Esophagus muscularis mucosa (tissue), 4 donors: ENCODE measurements at regions not wholly inside any gene's neighbourhood (a gene's known extent, or its start where the extent isn't known, plus 50 kb on each side); places are given as distances from the start of the nearest gene placed in this dataset.

ENCODE experiments used
- DNase-seq: peaks from one replicate; pipeline ENCODE4 v3.0.0-alpha.2; 2017; ENCODE audit errors: extremely low spot score
- H3K27ac ChIP-seq, 4 donors: fragments of 200-600 bp; sonication (generic); replicated peaks in 1 of 4; 1 replicate in 3 of 4; 2 replicates in 1 of 4; pipeline ENCODE4 v1.5.1; 2016 to 2019; ENCODE audit warnings: mild to moderate bottlenecking in 1 of 4
- H3K27me3 ChIP-seq, 4 donors: fragments of 200-600 bp; sonication (generic); one replicate each; pipeline versions ENCODE4 v1.5.1 to v1.6.0; 2016 to 2019
- H3K36me3 ChIP-seq, 4 donors: fragments of 200-600 bp; sonication (generic); one replicate each; pipeline ENCODE4 v1.5.1; 2016 to 2019
- H3K4me1 ChIP-seq, 4 donors: fragments of 200-600 bp; sonication (generic); one replicate each; pipeline ENCODE4 v1.5.1; 2016 to 2019
- H3K4me3 ChIP-seq, 4 donors: fragments of 200-600 bp; sonication (generic); 1 replicate in 2 of 4; 2 replicates in 2 of 4; pipeline ENCODE4 v1.5.1; 2016 to 2019; ENCODE audit warnings: mild to moderate bottlenecking in 4 of 4, moderate library complexity in 1 of 4
- H3K9me3 ChIP-seq, 4 donors: fragments of 200-600 bp; sonication (generic); 1 replicate in 3 of 4; 2 replicates in 1 of 4; pipeline ENCODE4 v1.5.1; 2016 to 2019
- CTCF ChIP-seq, 3 experiments: fragments of 200-600 bp in 2 of 3; fragments of 450-650 bp in 1 of 3; sonication (generic) in 2 of 3; IDR thresholded peaks; one replicate each; pipeline ENCODE4 v1.5.1; 2017 to 2019; ENCODE audit warnings: antibody characterized with exemption in 3 of 3, mild to moderate bottlenecking in 2 of 3, moderate library complexity in 1 of 3
- EP300 ChIP-seq: sonication (generic); formaldehyde crosslinking; IDR thresholded peaks from one replicate; pipeline ENCODE4 v1.6.1; 2017; ENCODE audit warnings: antibody characterized with exemption
- POLR2A ChIP-seq: fragments of 450-650 bp; IDR thresholded peaks from one replicate; pipeline ENCODE4 v1.6.1; 2017; ENCODE audit warnings: antibody characterized with exemption, moderate library complexity, mild to moderate bottlenecking, low read depth
- POLR2AphosphoS5 ChIP-seq, 2 donors: sonication (generic); formaldehyde crosslinking; IDR thresholded peaks; one replicate each; pipeline ENCODE4 v1.6.1; 2017; ENCODE audit warnings: antibody characterized with exemption in 2 of 2
- WGBS: methylation state at CpG from one replicate; pipeline ENCODE4 v1.1.5; 2018; 5-methylcytosine and 5-hydroxymethylcytosine counted together
- intact Hi-C: fragments of 100-400 bp; cut with DNase I; formaldehyde crosslinking; loops from one replicate; pipeline ENCODE4 v1.15.1; 2023

- Histone ChIP-seq H3K27me3 (no peaks in the 10 kb centered on the region), H3K4me1 (no peaks in the 10 kb centered on the region), H3K27ac (no peak overlapping the region), H3K36me3 (no peaks in the 10 kb centered on the region), H3K9me3 (no peaks in the 10 kb centered on the region), H3K4me3 (no peak overlapping the region)
- TF ChIP-seq POLR2AphosphoS5 (IDR thresholded peaks at IDR 0.05) (no peak), EP300 (no peak), POLR2A (no peak), CTCF (IDR thresholded peaks at IDR 0.05) (no peak)
- intact Hi-C loops = no loop called here
- no peak for DNase-seq
- WGBS = 41% methylated on average over 1 of the region's 1 CpG
These were observed 192.7 kb upstream of the VWC2 start for GRCh38 chr7:49580761-49581160.

GRCh38 chr7:49583440-49583839 is 190.0 kb upstream of the VWC2 start:
- WGBS = 86% methylated on average over 4 of the region's 4 CpGs
- no peak for TF ChIP-seq POLR2A
- no peak for TF ChIP-seq EP300
- no peak for TF ChIP-seq CTCF (IDR thresholded peaks at IDR 0.05)
- no peak for TF ChIP-seq POLR2AphosphoS5 (IDR thresholded peaks at IDR 0.05)
- intact Hi-C loops = no loop called here

GRCh38 chr7:49596701-49597491 is 176.5 kb upstream of the VWC2 start:
- H3K27me3 ChIP-seq = no peaks in the 10 kb centered on the region
- H3K27ac ChIP-seq = no peak overlapping the region
- intact Hi-C loops = no loop called here
- no peaks in the 10 kb centered on the region for H3K9me3 ChIP-seq
- no peaks in the 10 kb centered on the region for H3K4me1 ChIP-seq
- H3K36me3 ChIP-seq = no peaks in the 10 kb centered on the region
- no peak overlapping the region for H3K4me3 ChIP-seq
- DNase-seq = no peak
- TF ChIP-seq POLR2AphosphoS5 (IDR thresholded peaks at IDR 0.05) (no peak), CTCF (IDR thresholded peaks at IDR 0.05) (no peak), EP300 (no peak), POLR2A (no peak)
- WGBS = 85% methylated on average over 4 of the region's 4 CpGs

More at GRCh38 chr7:49583440-49583839, 190.0 kb upstream of the VWC2 start:
- no peak overlapping the region for H3K27ac ChIP-seq
- H3K27me3 ChIP-seq = no peaks in the 10 kb centered on the region
- H3K4me3 ChIP-seq = no peak overlapping the region
- DNase-seq = no peak
- H3K36me3 ChIP-seq = no peaks in the 10 kb centered on the region
- H3K9me3 ChIP-seq = no peaks in the 10 kb centered on the region
- H3K4me1 ChIP-seq = no peaks in the 10 kb centered on the region

- intact Hi-C loops = no loop called here
- Histone ChIP-seq H3K4me1 (no peaks in the 10 kb centered on the region), H3K9me3 (no peaks in the 10 kb centered on the region), H3K27me3 (no peaks in the 10 kb centered on the region), H3K36me3 (no peaks in the 10 kb centered on the region), H3K4me3 (no peak overlapping the region), H3K27ac (no peak overlapping the region)
- TF ChIP-seq POLR2A (no peak), EP300 (no peak), CTCF (IDR thresholded peaks at IDR 0.05) (no peak), POLR2AphosphoS5 (IDR thresholded peaks at IDR 0.05) (no peak)
- no peak for DNase-seq
- WGBS = 47% methylated on average over 3 of the region's 3 CpGs
These were observed 175.6 kb upstream of the VWC2 start for GRCh38 chr7:49597805-49598204.

GRCh38 chr7:49611951-49612350 is 161.5 kb upstream of the VWC2 start:
- WGBS = 81% methylated on average over 5 of the region's 5 CpGs
- H3K27ac ChIP-seq = no peak overlapping the region
- no peaks in the 10 kb centered on the region for H3K4me1 ChIP-seq
- no peaks in the 10 kb centered on the region for H3K27me3 ChIP-seq
- DNase-seq = no peak
- TF ChIP-seq CTCF (IDR thresholded peaks at IDR 0.05) = no peak
- TF ChIP-seq POLR2AphosphoS5 (IDR thresholded peaks at IDR 0.05) = no peak
- TF ChIP-seq EP300 = no peak
- TF ChIP-seq POLR2A = no peak
- no peak overlapping the region for H3K4me3 ChIP-seq
- no peaks in the 10 kb centered on the region for H3K36me3 ChIP-seq
- intact Hi-C loops = no loop called here
- peaks cover 0 to 6% (median 0%) of the 10 kb centered on the region in 4 donors for H3K9me3 ChIP-seq
